H1 (cell line): ENCODE measurements at regions not wholly inside any gene's neighbourhood (a gene's known extent, or its start where the extent isn't known, plus 50 kb on each side); places are given as distances from the start of the nearest gene placed in this dataset.

Source experiments
- CTCF ChIA-PET: fragments of 300-600 bp; sonication (Branson Sonifier 250); formaldehyde crosslinking; loops from one replicate; lab custom pipeline; 2021; ENCODE audit not compliant: partially characterized antibody; lab: Charles Lee
- POLR2A ChIA-PET: fragments of 300-600 bp; sonication (Branson Sonifier 250); formaldehyde crosslinking; loops from one replicate; lab custom pipeline; 2021; ENCODE audit warnings: inconsistent platforms; ENCODE audit not compliant: partially characterized antibody; lab: Charles Lee
- DNase-seq, 2 experiments: peaks; one replicate each; pipeline versions ENCODE4 v3.0.0 to v3.0.0-alpha.2; 2010 to 2022; ENCODE audit warnings: low spot score in 2 of 2, low read depth in 1 of 2, mixed read lengths in 1 of 2
- FAIRE-seq: peaks from 2 replicates; lab custom pipeline; 2011; peaks lifted over from hg19 to GRCh38; lab: Jason Lieb, UNC
- H2AFZ ChIP-seq: 2 replicates; pipeline ENCODE4 v1.8.1; 2012; ENCODE audit warnings: low read length, inconsistent platforms
- H2AK5ac ChIP-seq: 2 replicates; pipeline ENCODE4 v1.6.1; 2013; ENCODE audit warnings: low read depth, low read length
- H2BK120ac ChIP-seq: replicated peaks from 2 replicates; pipeline ENCODE3; 2013; ENCODE audit warnings: low read depth, low read length, inconsistent platforms
- H2BK12ac ChIP-seq: 2 replicates; pipeline ENCODE4 v1.6.1; 2013; ENCODE audit warnings: low read depth, low read length
- H2BK15ac ChIP-seq: 2 replicates; pipeline ENCODE4 v1.6.1; 2013; ENCODE audit warnings: low read length
- H2BK20ac ChIP-seq: 2 replicates; pipeline ENCODE4 v1.6.1; 2013; ENCODE audit warnings: low read length
- H2BK5ac ChIP-seq: 2 replicates; pipeline ENCODE4 v1.6.1; 2013; ENCODE audit warnings: low read depth, low read length
- H3K14ac ChIP-seq: 2 replicates; pipeline ENCODE4 v1.6.1; 2013; ENCODE audit warnings: inconsistent platforms; ENCODE audit not compliant: insufficient read length
- H3K18ac ChIP-seq: 2 replicates; pipeline ENCODE4 v1.6.1; 2013; ENCODE audit warnings: low read length; ENCODE audit errors: extremely low read depth
- H3K23ac ChIP-seq: 2 replicates; pipeline ENCODE4 v1.6.1; 2013; ENCODE audit warnings: inconsistent platforms; ENCODE audit not compliant: insufficient read length
- H3K23me2 ChIP-seq: 2 replicates; pipeline ENCODE4 v1.6.1; 2013; ENCODE audit warnings: low read depth, low read length
- H3K27ac ChIP-seq: 2 replicates; pipeline ENCODE4 v1.6.1; 2011; ENCODE audit warnings: low read depth, low read length, inconsistent platforms
- H3K27me3 ChIP-seq, 4 experiments: replicated peaks in 1 of 4; 1 replicate in 1 of 4; 2 replicates in 3 of 4; pipeline versions ENCODE4 v1.6.1 to v1.8.1; 2011 to 2013; ENCODE audit warnings: low read length in 3 of 4, mild to moderate bottlenecking in 3 of 4, inconsistent platforms in 2 of 4, mixed read lengths in 2 of 4, moderate library complexity in 1 of 4; ENCODE audit not compliant: control insufficient read depth in 3 of 4, insufficient read depth in 3 of 4; ENCODE audit errors: extremely low read depth in 1 of 4
- H3K36me3 ChIP-seq, 4 experiments: 2 replicates each; pipeline versions ENCODE4 v1.6.1 to v1.8.1; 2011 to 2013; ENCODE audit warnings: mild to moderate bottlenecking in 4 of 4, low read length in 3 of 4, moderate library complexity in 2 of 4, control low read depth in 1 of 4, inconsistent platforms in 1 of 4; ENCODE audit not compliant: insufficient read depth in 4 of 4, control insufficient read depth in 2 of 4
- H3K4ac ChIP-seq: replicated peaks from 2 replicates; pipeline ENCODE3; 2013; ENCODE audit warnings: low read length, low read depth, mixed read lengths, inconsistent platforms; ENCODE audit not compliant: insufficient read length
- H3K4me1 ChIP-seq, 4 experiments: replicated peaks in 1 of 4; 1 replicate in 1 of 4; 2 replicates in 3 of 4; pipeline versions ENCODE4 v1.6.1 to v1.8.1; 2011 to 2013; ENCODE audit warnings: low read length in 3 of 4, inconsistent platforms in 2 of 4, mixed read lengths in 1 of 4; ENCODE audit not compliant: insufficient read depth in 4 of 4, control insufficient read depth in 3 of 4
- H3K4me2 ChIP-seq, 2 experiments: 2 replicates each; pipeline versions ENCODE4 v1.6.1 to v1.8.1; 2011 to 2013; ENCODE audit warnings: low read depth in 2 of 2, low read length in 2 of 2, control low read depth in 1 of 2, inconsistent platforms in 1 of 2, mild to moderate bottlenecking in 1 of 2; ENCODE audit not compliant: insufficient read depth in 1 of 2
- H3K4me3 ChIP-seq, 4 experiments: fragments of 200-600, 300-600 bp in 1 of 4; sonication (generic), shearing (Covaris generic), sonication (Bioruptor Twin) in 1 of 4; 2 replicates each; pipeline versions ENCODE4 v1.5.1 to v1.8.1; 2011 to 2016; ENCODE audit warnings: low read length in 4 of 4, low read depth in 3 of 4, control low read depth in 2 of 4, inconsistent platforms in 2 of 4, mild to moderate bottlenecking in 2 of 4, mixed read lengths in 1 of 4, moderate library complexity in 1 of 4; ENCODE audit not compliant: insufficient read depth in 2 of 4; ENCODE audit errors: extremely low read depth in 1 of 4
- H3K56ac ChIP-seq: replicated peaks from 2 replicates; pipeline ENCODE3; 2013; ENCODE audit warnings: low read depth, mild to moderate bottlenecking, mixed read lengths, low read length, inconsistent platforms; ENCODE audit not compliant: insufficient read length
- H3K79me1 ChIP-seq: 2 replicates; pipeline ENCODE4 v1.6.1; 2013; ENCODE audit warnings: low read depth, low read length, control low read depth
- H3K79me2 ChIP-seq, 2 experiments: 2 replicates each; pipeline versions ENCODE4 v1.6.1 to v1.8.1; 2012 to 2013; ENCODE audit warnings: low read length in 2 of 2, mild to moderate bottlenecking in 2 of 2, inconsistent platforms in 1 of 2; ENCODE audit not compliant: insufficient read depth in 2 of 2, control insufficient read depth in 1 of 2
- H3K9ac ChIP-seq, 4 experiments: replicated peaks in 1 of 4; 1 replicate in 1 of 4; 2 replicates in 3 of 4; pipeline versions ENCODE4 v1.6.1 to v1.8.1; 2011 to 2013; ENCODE audit warnings: low read depth in 3 of 4, low read length in 3 of 4, control low read depth in 2 of 4, mild to moderate bottlenecking in 2 of 4, moderate library complexity in 2 of 4, inconsistent platforms in 1 of 4; ENCODE audit errors: extremely low read depth in 1 of 4
- H3K9me3 ChIP-seq, 2 experiments: 2 replicates each; pipeline versions ENCODE4 v1.6.1 to v1.8.1; 2012 to 2013; ENCODE audit warnings: mild to moderate bottlenecking in 2 of 2, moderate library complexity in 2 of 2, control low read depth in 1 of 2, inconsistent platforms in 1 of 2, low read depth in 1 of 2, low read length in 1 of 2, mixed read lengths in 1 of 2; ENCODE audit not compliant: insufficient read depth in 2 of 2
- H4K20me1 ChIP-seq, 2 experiments: replicated peaks in 1 of 2; 2 replicates each; pipeline versions ENCODE3 to v1.8.1; 2011 to 2013; ENCODE audit warnings: inconsistent platforms in 2 of 2, low read length in 2 of 2, mild to moderate bottlenecking in 1 of 2; ENCODE audit not compliant: insufficient read depth in 2 of 2, control insufficient read depth in 1 of 2
- H4K5ac ChIP-seq: 2 replicates; pipeline ENCODE4 v1.6.1; 2013; ENCODE audit warnings: low read length, low read depth, mixed read lengths, inconsistent platforms; ENCODE audit not compliant: insufficient read length
- H4K8ac ChIP-seq: 2 replicates; pipeline ENCODE4 v1.8.0; 2013; ENCODE audit warnings: mild to moderate bottlenecking, moderate library complexity, low read length, inconsistent platforms; ENCODE audit not compliant: insufficient read depth; ENCODE audit errors: extremely low read depth
- H4K91ac ChIP-seq: replicated peaks from 2 replicates; pipeline ENCODE3; 2013; ENCODE audit warnings: low read length, mixed read lengths, inconsistent platforms; ENCODE audit not compliant: insufficient read length
- CHD1 ChIP-seq: IDR thresholded peaks from 2 replicates; pipeline ENCODE4 v1.6.1; 2012; ENCODE audit warnings: low read depth, low read length, improper control_type of control experiment
- CHD2 ChIP-seq: IDR thresholded peaks from 2 replicates; pipeline ENCODE4 v1.6.1; 2012; ENCODE audit warnings: low read length, improper control_type of control experiment
- HDAC6 ChIP-seq: IDR thresholded peaks from one replicate; pipeline ENCODE4 v1.7.1; 2012; ENCODE audit warnings: low read depth, mild to moderate bottlenecking, inconsistent platforms, low read length, moderate library complexity
- POU5F1 ChIP-seq: IDR thresholded peaks from 2 replicates; pipeline ENCODE4 v1.6.1; 2011; ENCODE audit warnings: low read depth, mild to moderate bottlenecking, low read length, moderate library complexity
- TCF12 ChIP-seq: IDR thresholded peaks from 2 replicates; pipeline ENCODE4 v1.6.1; 2011; ENCODE audit warnings: low read depth, mild to moderate bottlenecking, low read length
- WGBS, 2 experiments: shearing (Covaris generic) in 1 of 2; methylation state at CpG; one replicate each; pipeline versions ENCODE4 v1.1.6 to v1.1.7; 2013 to 2015; ENCODE audit warnings: low lambda C conversion rate in 2 of 2, mixed read lengths in 2 of 2, inconsistent platforms in 1 of 2, low coverage in 1 of 2, missing lambda C conversion rate in 1 of 2; ENCODE audit not compliant: insufficient replicate concordance in 2 of 2, insufficient coverage in 1 of 2, insufficient read length in 1 of 2; ENCODE audit errors: extremely low coverage in 1 of 2, missing lambda C conversion rate in 1 of 2; 5-methylcytosine and 5-hydroxymethylcytosine counted together
- TF ChIP-seq, protein P1 (sequence below): IDR thresholded peaks from 2 replicates; pipeline ENCODE4 v1.6.1; 2012; ENCODE audit warnings: inconsistent platforms

DNA sequence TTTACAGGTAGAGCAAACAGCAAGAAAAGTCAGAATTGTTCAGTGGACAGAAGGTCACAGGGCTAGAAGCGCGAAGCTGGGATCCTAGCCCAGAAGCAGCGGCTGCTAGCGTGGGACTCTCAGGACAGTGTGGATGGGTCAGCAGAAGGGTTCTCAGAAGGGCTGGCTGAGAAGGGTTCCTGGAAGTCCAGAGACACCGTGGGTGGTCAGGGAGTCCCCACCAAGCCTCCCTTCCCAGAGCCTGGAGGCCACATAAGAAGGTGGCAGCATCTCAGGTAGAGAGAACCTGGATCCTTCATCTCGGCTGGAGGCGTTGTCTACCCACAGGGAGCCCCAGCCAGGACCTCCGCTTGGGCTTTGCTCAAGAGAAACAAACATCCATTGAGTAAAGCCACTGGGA, 696.3 kb downstream of the PTPRU start:
- Histone ChIP-seq H2BK5ac (peak overlapping the region; percentile 75; the same call in 1 of the 2 replicates), H3K23ac (no peak overlapping the region), H2BK20ac (peak overlapping the region; percentile 94; the same call in 1 of the 2 replicates), H3K4me3 (no peak overlapping the region), H3K23me2 (no peaks in the 10 kb centered on the region; the same call in 1 of the 2 replicates), H2BK120ac (peak overlapping the region; percentile 19), H3K4me1 (peaks cover 0 to 11% (median 10%) of the 10 kb centered on the region in 4 experiments; a peak in 6 of 7 replicates), H4K8ac (no peak overlapping the region), H2BK12ac (peak overlapping the region; percentile 61; the same call in 1 of the 2 replicates), H4K91ac (peak overlapping the region; percentile 87), H2AK5ac (no peak overlapping the region), H3K79me1 (no peaks in the 10 kb centered on the region), H3K56ac (no peak overlapping the region), H3K27ac (no peak overlapping the region), H4K20me1 (no peaks in the 10 kb centered on the region), H4K5ac (no peak overlapping the region), H3K36me3 (no peaks in the 10 kb centered on the region), H3K9ac (no peak overlapping the region), H3K9me3 (no peaks in the 10 kb centered on the region), H3K4ac (peak overlapping the region; percentile 61), H3K4me2 (no peak overlapping the region), H3K14ac (no peak overlapping the region), H3K79me2 (no peaks in the 10 kb centered on the region), H2AFZ (no peak overlapping the region), H3K18ac (peak overlapping the region; percentile 40; the same call in 1 of the 2 replicates), H3K27me3 (no peaks in the 10 kb centered on the region; a peak in 1 of 7 replicates), H2BK15ac (peak overlapping the region; percentile 67; the same call in 1 of the 2 replicates)
- POLR2A ChIA-PET, result interaction anchor here (1.4 kb wide), 1 partner anchor 150 kb away, joined by 3 read pairs; no protein-coding TSS in a partner anchor
- TF ChIP-seq, protein P1, sequence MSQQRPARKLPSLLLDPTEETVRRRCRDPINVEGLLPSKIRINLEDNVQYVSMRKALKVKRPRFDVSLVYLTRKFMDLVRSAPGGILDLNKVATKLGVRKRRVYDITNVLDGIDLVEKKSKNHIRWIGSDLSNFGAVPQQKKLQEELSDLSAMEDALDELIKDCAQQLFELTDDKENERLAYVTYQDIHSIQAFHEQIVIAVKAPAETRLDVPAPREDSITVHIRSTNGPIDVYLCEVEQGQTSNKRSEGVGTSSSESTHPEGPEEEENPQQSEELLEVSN, result no peak
- TF ChIP-seq CHD2, result no peak
- TF ChIP-seq HDAC6, result no peak
- TF ChIP-seq POU5F1, result no peak
- TF ChIP-seq CHD1, result no peak
- TF ChIP-seq TCF12, result no peak
- CTCF ChIA-PET, result interaction anchor here (0.6 to 1.3 kb wide), 3 partner anchors 21 to 742 kb away, joined by 3 read pairs; no protein-coding TSS in a partner anchor
- FAIRE-seq (no peak), DNase-seq (no peak)
- WGBS, 2 experiments, result 98% methylated on average over 8 of the region's 8 CpGs; no CpG with 5 or more reads in 1 of the 2 experiments
